Fibroblast of peridontal ligament (primary cell): ENCODE measurements at regions not wholly inside any gene's neighbourhood (a gene's known extent, or its start where the extent isn't known, plus 50 kb on each side); places are given as distances from the start of the nearest gene placed in this dataset.

Experiments used
- DNase-seq: peaks from one replicate; pipeline ENCODE4 v3.0.0-alpha.2; 2010; ENCODE audit errors: extremely low read depth

DNA sequence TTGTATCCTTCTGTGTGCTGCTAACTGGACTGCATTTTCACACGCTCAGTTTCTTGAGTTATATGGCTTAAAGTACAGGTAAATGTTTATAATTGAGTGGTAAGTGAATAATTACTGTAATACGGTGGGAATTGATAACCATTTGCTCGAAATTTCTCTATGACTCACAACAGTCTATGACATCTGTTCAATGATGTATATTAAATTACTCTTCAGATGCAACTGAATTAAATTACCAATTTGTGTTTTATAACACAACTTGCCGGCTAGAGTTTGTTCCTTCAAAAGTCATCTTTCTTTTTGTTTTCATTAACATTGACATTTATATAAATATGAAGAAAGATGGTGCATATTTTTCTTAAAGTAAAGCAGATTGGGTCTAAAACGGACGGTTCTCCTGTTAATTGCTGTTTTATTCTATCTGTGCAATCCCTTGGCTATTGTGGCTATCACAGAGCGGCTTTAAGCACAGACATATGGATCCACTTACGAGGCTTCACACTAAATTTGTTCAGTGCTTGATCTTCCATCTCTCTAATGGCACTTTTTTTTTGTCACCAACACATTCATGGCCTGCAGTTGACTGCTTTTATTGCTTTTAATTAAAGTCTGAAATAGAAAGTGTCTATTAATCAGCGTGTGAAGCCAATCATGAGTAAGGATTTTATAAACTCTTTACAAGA, 1291.6 kb upstream of the SLC10A2 start:
- no peak for DNase-seq

DNA sequence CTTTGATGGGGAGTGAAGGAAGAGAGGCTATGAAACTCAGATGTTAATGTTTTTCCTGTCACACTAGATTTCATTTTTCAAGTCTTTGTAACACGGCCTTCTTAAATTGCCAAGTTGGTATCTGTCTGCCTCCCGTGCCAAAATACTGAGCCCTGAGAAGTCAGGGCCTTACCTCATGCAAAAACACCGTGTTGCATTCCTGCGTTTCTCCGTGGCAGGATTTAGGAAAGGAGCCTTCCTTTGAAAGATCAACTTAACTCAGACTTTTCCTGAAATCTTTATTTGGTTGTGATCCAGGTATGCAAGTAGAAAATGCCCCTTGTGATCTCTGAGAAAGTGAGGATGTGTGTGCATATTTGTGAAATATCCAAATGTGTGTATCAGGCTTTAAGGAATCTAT, 1291.0 kb upstream of the SLC10A2 start:
- peak; percentile 2 for DNase-seq

DNA sequence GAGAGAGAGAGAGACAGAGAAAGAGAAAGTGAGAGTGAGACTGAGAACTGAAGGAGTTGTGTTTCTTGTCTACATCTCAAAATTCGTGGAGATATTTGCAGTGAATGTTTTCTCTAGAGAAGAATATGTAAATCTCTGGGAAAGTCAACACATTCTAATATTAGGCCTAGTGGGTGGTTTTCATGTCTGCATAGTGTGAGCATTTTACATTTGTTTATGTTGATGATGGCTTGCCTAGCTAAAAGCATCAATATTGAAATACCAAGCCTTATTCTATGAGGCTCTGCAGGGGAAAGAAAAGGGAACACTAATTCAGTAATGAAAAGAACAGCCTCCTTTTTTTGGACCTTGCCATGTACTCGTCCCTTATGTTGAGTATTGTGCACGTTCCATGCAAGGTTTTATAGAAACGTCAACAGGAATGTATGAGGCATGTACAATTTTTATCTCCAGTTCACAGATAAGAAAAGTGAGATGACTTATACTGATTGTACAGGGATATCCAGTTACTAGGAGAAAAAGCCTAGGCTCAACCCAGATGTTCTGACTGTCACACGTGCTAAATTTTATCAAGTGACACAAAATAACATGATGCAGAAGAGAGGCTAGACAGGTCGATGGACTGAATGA, 1288.9 kb upstream of the SLC10A2 start:
- no peak for DNase-seq

DNA sequence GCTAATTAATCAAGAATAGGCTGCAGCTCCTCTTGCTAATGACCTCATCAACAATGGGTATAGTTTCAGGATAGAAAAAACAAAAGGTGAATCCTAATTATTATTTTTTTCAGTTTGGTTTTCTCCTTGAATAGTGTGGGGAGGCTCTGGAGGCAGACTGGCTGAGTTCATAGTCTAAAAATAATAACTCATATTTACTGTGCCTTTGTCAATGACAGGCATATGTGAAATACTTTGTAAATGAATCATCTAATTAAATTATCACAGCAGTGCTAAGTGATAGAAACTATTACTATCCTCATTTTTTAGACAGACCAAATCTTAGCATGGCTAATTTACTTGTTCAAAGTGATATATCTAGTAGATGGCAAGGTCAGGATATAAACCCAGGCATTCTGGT, 1261.0 kb upstream of the SLC10A2 start:
- DNase-seq = no peak

DNA sequence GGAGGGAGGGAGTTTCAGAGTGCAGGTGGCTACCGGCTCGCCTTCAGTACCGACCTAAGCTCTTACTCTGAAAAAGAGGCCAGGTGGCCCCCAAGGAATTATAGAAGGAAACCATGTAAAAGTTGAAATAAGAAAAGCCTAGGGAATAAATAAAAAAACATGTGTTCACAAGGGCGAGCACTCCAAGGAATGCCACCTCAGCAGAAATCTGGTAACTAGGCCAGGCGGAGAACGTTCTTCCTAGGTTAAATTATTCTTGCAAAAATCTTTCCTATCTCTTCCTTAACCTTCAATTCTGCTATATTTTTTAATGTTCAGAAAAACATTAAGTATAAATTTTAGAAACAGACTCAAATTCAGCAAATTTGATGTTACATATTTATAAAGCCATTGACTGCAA, 1260.3 kb upstream of the SLC10A2 start:
- no peak for DNase-seq

DNA sequence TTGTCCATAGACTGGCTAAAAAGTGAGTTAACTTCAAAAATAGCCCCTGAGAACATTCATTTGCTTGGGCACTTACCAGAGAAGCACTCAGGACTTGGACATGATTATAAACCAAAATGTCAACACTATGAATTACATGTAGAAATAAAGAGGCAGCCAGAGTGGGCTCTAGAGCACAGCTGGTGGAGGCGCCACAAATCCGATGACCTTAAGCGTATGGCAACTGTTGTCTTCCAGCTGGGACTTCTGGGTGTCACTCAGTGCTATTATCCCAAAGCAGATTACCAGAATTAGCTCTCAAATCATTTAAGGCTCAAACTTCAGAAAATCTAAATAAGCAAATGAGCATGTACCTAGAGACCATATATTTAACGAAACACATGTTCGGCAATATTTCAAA, 1255.5 kb upstream of the SLC10A2 start:
- no peak for DNase-seq

DNA sequence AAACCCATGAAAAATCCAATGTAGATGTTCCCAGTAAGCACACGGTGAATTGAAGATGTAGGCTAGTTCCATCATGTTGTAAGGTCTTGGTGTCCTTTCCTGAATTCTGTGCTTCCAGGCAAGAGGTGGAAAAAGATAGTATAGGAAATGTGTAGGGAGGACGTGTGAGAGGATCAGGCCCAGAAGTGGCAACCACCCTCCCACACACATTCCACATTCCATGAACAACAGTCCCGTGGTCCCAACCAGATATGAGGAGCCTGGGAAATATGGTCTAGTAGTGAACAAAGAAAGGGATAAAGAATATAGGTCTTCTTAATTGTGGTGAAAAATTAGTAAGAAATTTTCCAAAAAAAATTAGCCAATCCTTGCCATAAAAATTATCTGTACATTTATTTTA, 1254.2 kb upstream of the SLC10A2 start:
- no peak for DNase-seq

DNA sequence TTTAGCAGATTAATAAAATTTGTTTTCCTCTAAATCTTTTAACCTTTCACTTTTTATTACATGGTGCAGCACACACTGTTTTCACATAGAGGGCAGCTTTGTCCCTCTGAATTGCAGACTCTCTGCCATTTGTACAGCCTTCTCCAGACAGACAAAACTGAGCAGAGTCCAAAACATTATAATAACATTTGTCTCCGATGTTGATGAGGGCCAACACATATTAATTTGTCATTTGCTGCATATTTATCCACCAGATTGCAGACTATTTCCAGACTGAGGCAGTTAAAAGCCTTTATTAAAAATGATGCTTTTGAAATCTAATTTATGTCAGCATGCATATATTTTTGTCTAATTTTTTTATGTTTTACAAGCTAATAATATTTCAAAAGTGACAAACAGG, 1251.9 kb upstream of the SLC10A2 start:
- DNase-seq = peak; percentile 66

DNA sequence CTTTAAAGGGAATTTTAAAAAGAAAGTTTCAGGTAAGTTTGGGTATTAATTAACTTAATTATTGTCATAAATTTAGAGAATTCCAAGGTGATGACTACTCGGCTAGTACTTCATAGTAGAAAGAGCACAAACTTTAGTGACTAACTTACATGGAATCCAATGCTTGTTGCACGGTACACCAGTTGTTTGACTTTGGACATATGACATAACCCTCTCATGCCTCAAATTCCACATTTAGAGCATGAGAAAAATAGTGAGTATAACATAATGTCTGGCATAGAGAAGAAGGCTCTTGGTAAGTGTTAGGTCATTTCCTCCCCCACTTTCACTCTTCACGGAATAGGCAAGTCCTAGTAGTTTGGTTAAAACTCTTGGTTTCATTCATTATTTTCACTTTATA, 1249.4 kb upstream of the SLC10A2 start:
- DNase-seq = peak; percentile 92

DNA sequence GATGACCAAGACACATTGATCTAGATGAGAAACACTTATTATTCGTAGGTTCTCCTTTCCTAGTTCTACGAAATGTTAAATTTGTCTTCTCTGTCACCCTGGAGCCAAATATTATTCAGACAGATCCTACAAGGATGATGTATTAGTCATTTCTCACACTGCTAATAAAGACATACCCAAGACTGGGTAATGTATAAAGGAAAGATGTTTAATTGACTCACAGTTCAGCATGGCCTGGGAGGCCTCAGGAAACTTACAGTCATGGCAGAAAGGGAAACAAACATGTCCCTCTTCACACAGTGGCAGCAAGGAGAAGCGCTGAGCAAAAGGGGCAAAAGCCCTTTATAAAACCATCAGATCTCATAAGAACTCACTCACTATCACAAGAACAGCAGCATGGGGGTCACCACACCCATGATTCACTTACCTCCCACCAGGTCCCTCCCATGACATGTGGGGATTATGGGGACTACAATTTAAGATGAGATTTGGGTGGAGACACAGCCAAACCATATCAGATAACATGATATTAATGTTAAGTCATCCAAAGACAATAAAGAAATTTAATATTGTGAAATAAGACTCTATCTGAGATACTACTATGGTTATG, 1248.8 kb upstream of the SLC10A2 start:
- DNase-seq = no peak

DNA sequence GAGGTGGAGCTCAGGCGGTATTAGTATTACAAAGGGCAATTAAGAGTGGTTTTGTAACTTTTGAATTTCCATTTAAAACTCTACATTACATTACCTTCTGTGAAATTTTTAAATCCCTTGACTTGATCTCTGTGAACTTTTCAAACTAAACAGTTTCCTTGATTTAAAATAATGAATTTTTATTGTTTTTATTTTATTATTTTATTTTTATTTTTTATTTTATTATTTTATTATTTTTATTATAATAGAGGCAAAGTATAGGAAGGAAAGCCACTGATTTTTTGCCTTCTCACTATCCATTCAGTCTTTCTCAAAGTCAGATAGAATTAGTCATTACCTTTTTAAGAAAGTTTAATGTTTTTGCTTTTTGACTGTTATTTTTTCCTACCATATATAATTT, 1248.1 kb upstream of the SLC10A2 start:
- no peak for DNase-seq

DNA sequence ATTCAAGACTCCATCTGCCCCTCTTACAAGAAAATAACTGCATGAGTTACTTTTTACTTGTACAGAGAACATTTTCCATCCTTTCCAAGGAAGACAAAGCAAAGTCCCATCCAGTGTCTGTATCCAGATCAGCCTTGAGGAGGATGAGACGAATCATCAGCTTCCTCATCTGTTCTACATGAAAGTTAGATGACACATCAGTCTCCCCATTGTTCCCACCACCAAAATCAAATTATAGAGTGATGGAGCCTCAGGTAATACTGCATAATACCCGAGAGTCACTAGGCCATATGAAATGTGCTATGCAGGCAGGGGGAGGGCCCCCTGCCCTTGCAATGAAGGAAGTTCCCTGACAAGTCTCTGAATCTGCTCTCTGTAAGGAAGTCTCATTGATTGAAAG, 1244.6 kb upstream of the SLC10A2 start:
- no peak for DNase-seq

DNA sequence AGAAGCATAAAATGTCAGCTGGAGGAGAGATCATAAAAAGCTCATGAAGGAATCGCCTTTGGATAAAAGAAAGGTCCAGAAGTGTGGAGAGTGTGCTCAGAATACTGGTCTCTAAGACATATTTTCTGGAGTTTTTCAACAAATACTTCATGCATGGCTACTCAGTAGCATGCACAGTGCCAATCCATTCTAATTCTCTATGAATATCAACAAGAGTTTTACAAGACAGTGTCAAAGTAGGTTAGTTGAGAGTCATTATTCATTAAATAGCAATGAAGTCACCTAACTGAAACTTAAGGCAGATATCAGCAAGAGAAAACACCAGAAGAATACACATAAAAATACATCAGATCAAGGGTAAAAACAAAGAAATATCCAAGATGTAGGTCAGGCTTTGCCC, 1243.2 kb upstream of the SLC10A2 start:
- no peak for DNase-seq

DNA sequence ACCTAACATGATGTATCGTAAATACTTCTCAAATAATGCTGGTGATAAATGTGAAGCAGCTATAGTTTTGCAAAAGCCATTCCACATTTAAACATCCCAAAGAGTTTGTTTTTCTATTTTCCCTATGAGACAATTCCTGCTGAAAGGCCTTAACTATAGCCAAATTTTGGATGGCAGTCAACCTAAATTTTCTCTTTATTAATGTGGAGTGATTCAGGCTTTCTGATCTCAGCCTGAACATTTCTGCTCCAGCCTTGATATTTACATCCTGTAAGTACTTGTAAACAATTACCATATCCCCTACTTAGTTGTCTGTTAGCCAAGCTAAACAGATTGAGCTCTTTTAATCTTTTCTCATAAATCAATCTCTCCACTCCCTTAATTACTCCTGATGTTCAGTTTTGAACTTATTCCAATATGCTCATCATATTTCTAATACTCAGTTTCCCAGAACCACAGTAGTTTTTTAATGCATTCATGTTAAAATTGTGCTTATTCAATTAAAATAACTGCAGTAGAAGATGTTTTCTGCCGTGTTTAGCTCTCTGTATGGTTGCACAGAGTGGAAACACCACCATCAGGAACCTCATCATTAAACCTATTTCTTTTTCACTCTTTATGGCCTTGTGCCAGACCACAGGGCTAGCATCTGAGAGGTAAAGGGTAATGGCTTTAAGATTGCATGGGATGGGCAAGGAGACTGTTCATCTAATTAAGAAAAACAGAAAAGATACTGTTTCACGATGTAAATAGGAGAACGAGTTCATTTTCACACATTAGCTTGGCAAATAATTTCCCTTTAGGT, 1235.2 kb upstream of the SLC10A2 start:
- DNase-seq = peak; percentile 6

DNA sequence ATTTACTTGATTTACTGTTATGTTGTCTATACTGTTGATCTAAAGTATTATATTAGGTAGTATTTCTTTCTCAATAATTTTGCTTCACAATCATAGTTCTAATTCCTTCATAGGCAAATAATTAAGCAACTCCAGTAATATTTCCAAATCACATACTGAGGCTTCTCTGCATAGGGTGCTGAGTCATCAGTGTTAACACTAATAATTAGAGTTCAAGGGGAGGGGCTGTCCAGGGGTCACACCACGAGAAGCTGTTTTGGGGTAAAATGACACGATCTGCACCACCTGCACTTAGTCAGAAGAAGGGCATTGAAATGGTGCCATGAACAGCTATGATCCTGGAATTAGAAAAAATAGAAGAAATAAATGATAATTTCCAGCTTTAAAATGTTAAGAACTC, 1230.9 kb upstream of the SLC10A2 start:
- DNase-seq = no peak

DNA sequence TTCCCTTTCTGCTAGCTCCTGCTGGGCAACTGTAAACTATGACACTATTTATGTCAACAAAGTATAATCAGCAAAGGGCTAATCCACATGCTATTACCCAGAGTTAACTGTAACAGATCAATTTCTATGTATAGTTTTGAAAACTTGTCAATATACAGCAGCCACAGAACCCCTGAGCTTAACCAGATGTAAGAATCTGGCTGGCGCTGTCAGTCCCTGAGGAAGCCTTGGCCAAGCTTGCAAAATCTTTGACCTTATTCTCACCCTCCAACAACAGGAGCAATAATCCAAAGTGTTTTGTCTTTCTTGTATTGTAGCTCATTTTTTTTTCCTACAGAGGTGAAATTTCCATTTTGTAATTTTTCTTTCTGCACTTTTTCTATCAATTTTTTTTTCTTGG, 1230.1 kb upstream of the SLC10A2 start:
- peak; percentile 7 for DNase-seq

DNA sequence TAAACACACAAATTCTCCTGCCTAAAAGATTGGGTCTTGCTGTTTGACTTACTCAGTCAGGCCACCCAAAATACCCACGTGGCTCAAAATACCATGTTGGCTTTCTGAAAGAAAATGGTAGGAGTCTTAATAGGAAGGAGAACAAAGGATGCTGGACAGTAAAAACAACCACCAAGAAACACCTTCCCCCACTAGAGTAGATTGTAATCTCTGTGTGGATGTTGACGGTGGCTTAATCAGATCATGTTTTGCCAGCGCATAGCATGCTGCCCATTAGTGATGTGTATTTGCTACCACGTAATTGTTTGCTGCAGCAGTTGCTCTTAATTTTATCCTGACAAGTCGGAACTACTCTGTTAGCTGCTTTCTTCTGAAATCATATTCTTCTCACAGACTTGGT, 1229.3 kb upstream of the SLC10A2 start:
- no peak for DNase-seq

DNA sequence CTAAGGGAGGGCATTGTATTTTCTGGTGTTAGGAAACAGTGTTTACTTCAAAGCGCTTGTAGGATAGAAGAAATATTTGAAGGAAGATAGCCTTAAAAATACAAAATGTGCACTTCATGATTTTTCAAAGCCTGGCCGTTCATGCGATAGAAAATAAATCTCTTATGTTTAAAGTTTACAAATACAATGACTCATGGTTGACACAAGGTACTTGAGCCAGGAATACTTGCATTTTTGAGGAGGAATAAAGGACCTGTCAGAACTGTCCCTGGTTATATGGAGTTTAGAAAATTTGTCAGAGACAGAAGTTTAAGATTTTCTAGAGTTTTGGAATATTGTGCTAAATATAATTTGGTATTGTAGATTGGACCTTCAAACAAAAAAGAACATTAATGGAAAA, 1223.2 kb upstream of the SLC10A2 start:
- DNase-seq = no peak

DNA sequence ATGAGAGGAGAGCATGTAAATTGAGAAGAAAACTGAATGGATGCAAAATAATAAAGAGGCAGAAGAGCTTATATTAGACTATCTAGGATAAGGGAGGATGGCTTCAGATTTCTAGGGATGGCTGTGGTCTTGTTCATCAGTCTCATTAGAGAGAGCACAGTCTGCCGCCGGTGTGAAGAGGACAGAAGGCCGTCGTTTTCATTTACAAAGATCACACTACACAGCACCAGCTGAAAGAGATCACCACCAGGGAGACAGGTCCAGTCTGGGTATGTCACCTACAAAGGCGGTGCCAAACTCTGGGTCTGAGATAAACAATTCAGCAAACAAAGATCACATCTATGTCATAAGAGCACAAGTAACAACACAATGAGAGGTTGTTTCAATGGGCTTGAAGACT, 1222.3 kb upstream of the SLC10A2 start:
- no peak for DNase-seq

DNA sequence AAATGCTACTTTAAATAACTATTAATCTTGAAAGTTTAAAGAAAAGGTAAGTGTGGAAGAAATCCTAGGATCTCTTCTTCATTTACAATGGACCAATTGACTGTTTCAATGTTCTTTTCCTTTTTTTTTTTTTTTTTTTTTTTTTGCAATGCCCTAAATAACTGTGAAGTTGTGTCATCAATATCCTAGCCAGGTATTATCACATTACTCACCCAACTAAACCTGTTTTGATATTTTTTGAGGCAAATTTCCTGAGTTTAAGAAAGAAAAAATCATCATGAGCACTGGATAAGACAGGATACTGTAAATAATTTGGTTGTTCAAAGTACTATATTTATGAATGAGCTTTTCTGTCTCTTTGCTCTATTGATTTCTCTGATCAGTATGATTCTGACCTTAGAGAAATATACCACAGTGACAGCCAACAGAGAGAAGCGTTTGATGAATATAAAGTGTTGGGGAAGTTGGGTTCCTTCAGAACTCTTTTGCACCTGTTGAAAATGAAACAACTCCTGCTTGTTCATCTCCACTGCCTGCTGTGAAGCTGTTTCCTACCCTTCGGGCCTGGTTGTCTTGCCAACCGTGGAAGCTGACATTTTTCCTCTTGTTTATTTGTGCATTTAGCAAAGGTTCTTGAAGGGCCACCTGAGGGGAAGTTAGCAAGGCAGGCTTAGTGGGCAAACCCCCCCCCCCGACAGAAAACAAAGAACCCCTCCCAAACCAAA, 1220.5 kb upstream of the SLC10A2 start:
- no peak for DNase-seq

DNA sequence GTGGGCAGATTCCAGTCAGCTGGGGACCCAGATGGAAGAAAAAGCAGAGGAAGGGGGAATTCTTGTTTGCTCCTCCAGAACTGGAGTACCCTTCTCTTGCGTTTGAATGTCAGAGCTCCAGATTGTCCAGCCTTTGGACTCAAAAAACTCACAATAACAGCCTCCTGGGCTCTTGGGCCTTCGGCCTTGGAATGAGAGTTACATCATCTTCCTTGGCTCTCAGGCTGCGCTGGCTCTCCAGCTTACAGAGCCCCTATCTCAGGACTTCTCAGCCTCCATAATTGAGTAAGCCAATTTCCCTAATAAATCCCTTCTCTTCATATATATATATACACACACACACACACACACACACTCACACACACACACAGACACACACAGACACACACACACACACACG, 1215.7 kb upstream of the SLC10A2 start:
- no peak for DNase-seq

DNA sequence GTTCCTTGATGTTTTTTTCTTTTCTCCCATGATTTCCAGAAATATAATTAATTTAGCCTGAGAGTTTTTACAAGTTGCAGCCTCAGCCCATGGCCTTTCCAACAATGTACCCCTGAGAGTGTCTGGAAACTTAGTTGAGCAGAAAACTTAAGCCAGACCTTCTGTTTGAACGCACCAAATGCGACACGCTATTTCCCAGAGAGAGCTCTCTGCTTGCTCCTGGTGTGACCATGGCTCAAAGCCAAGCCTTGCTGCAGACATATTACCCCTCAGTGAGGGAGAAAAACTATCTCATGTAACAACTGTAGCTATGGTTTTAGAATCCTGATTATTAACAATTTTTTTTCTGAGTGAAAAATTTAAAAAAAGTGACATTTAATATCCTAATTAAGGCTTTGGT, 1204.5 kb upstream of the SLC10A2 start:
- DNase-seq = no peak
